ENCODE measurements at regions not wholly inside any gene's neighbourhood (a gene's known extent, or its start where the extent isn't known, plus 50 kb on each side); places are given as distances from the start of the nearest gene placed in this dataset.

DNA sequence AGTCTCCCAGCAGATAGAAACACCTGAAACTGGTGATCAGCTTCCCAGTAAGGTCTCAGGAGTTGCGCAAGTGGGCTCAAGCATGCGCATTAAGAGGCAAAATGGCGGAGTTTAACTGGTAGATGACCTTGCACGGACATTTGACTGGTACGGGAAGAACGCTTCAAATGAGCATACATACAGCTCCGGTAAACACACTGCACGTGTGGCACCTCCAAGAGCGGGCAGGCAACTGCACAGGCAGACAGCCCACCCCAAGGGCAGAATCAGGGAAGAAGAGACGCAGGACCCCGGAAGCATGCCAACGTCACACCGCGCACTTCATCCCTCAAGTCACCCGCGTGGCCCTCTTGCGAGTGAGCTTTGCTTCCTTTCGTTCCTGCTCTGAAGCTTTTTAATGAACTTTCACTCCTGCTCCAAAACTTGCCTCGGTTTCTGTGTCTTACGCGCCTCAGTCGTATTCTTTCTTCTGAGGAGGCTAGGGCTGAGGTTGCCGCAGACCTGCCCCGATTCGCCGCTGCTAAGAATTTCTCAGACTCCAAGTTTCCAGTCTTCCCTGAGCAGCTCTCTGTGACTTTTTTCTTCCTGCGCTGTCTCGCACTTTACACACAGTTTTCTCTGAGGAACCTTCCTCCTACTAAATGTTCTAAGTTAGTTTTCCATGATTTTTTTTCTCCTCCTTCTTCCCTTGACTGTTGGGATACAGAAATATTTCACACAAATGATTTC lies 180.7 kb upstream of the ZFP42 start:
- no peaks in the 10 kb centered on the region for H3K4me1 Mint-ChIP-seq (ENCODE audit: low read depth)
- TF ChIP-seq, protein P1, sequence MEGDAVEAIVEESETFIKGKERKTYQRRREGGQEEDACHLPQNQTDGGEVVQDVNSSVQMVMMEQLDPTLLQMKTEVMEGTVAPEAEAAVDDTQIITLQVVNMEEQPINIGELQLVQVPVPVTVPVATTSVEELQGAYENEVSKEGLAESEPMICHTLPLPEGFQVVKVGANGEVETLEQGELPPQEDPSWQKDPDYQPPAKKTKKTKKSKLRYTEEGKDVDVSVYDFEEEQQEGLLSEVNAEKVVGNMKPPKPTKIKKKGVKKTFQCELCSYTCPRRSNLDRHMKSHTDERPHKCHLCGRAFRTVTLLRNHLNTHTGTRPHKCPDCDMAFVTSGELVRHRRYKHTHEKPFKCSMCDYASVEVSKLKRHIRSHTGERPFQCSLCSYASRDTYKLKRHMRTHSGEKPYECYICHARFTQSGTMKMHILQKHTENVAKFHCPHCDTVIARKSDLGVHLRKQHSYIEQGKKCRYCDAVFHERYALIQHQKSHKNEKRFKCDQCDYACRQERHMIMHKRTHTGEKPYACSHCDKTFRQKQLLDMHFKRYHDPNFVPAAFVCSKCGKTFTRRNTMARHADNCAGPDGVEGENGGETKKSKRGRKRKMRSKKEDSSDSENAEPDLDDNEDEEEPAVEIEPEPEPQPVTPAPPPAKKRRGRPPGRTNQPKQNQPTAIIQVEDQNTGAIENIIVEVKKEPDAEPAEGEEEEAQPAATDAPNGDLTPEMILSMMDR (IDR thresholded peaks at IDR 0.05) = no peak
- Histone ChIP-seq H3K36me3 (ENCODE audit: insufficient read depth, low read length) (no peaks in the 10 kb centered on the region), H3K9me3 (ENCODE audit: control insufficient read depth in 1 of 2, insufficient read depth in 1 of 2, low read length in 2 of 2) (peaks cover 0 to 12% of the 10 kb centered on the region in 2 experiments), H3K27me3 (ENCODE audit: control insufficient read depth in 1 of 2, insufficient read depth in 2 of 2, low read length in 2 of 2) (no peaks in the 10 kb centered on the region), H3K27ac (ENCODE audit: low read depth in 1 of 2, low read length in 2 of 2) (no peak overlapping the region), H3K4me3 (ENCODE audit: low read length) (no peak overlapping the region), H3K4me1 (ENCODE audit: insufficient read depth, low read length) (no peaks in the 10 kb centered on the region)
- CTCF ChIA-PET = no interaction called here
- peaks cover 10% of the 10 kb centered on the region for H3K9me3 Mint-ChIP-seq
- no peaks in the 10 kb centered on the region for H3K36me3 Mint-ChIP-seq (ENCODE audit: low read depth)
- no peak overlapping the region for H3K27ac Mint-ChIP-seq
- ATAC-seq (ENCODE audit: poor library complexity) = no peak
- POLR2A ChIA-PET = no interaction called here
- no peak overlapping the region for H3K4me3 Mint-ChIP-seq
- intact Hi-C loops (cut with DNase I, micrococcal nuclease) = no loop called here
- H3K27me3 Mint-ChIP-seq = no peaks in the 10 kb centered on the region
- DNase-seq = no peak

DNA sequence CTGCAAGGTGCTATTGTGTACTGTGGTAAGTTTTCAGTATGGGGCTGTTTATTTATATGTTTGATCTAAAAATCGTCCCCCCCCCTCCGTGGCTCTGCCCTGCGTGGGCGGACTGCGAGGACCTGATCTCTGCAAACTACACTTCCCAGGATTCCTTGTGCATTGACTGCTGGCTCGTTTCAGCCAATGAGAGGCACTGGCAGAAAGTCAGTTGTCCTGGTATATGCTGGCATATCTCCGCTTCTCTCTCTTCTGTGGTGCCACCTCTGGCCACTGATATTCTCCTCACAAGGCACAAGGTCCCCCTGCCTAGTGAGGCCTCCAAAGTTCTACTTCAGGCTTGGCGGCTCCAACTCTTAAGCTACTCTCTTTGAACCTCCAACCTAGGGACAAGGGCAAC lies 168.8 kb upstream of the ZFP42 start:
- H3K4me1 Mint-ChIP-seq (ENCODE audit: low read depth) = no peaks in the 10 kb centered on the region
- TF ChIP-seq, protein P1 (IDR thresholded peaks at IDR 0.05) = no peak
- ATAC-seq (ENCODE audit: poor library complexity) (no peak), DNase-seq (no peak)
- Histone ChIP-seq H3K36me3 (ENCODE audit: insufficient read depth, low read length) (no peaks in the 10 kb centered on the region), H3K4me3 (ENCODE audit: low read length) (no peak overlapping the region), H3K27me3 (ENCODE audit: control insufficient read depth in 1 of 2, insufficient read depth in 2 of 2, low read length in 2 of 2) (no peaks in the 10 kb centered on the region), H3K27ac (ENCODE audit: low read depth in 1 of 2, low read length in 2 of 2) (no peak overlapping the region), H3K9me3 (ENCODE audit: control insufficient read depth in 1 of 2, insufficient read depth in 1 of 2, low read length in 2 of 2) (peaks cover 0 to 24% of the 10 kb centered on the region in 2 experiments), H3K4me1 (ENCODE audit: insufficient read depth, low read length) (no peaks in the 10 kb centered on the region)
- intact Hi-C loops (cut with DNase I, micrococcal nuclease) = no loop called here
- CTCF ChIA-PET = no interaction called here
- H3K36me3 Mint-ChIP-seq (ENCODE audit: low read depth) = no peaks in the 10 kb centered on the region
- peaks cover 15% of the 10 kb centered on the region for H3K9me3 Mint-ChIP-seq
- no peak overlapping the region for H3K4me3 Mint-ChIP-seq
- H3K27ac Mint-ChIP-seq = no peak overlapping the region
- H3K27me3 Mint-ChIP-seq = no peaks in the 10 kb centered on the region
- POLR2A ChIA-PET = no interaction called here

- Histone ChIP-seq H3K4me1 (ENCODE audit: insufficient read depth, low read length) (no peaks in the 10 kb centered on the region), H3K27ac (ENCODE audit: low read depth in 1 of 2, low read length in 2 of 2) (no peak overlapping the region), H3K4me3 (ENCODE audit: low read length) (no peak overlapping the region), H3K36me3 (ENCODE audit: insufficient read depth, low read length) (no peaks in the 10 kb centered on the region), H3K27me3 (ENCODE audit: control insufficient read depth in 1 of 2, insufficient read depth in 2 of 2, low read length in 2 of 2) (no peaks in the 10 kb centered on the region), H3K9me3 (ENCODE audit: control insufficient read depth in 1 of 2, insufficient read depth in 1 of 2, low read length in 2 of 2) (peaks cover 0 to 20% of the 10 kb centered on the region in 2 experiments)
- Mint-ChIP-seq H3K27me3 (no peaks in the 10 kb centered on the region), H3K36me3 (ENCODE audit: low read depth) (no peaks in the 10 kb centered on the region), H3K4me3 (no peak overlapping the region), H3K27ac (no peak overlapping the region), H3K9me3 (peaks cover 23% of the 10 kb centered on the region), H3K4me1 (ENCODE audit: low read depth) (no peaks in the 10 kb centered on the region)
- POLR2A ChIA-PET = no interaction called here
- intact Hi-C loops (cut with DNase I, micrococcal nuclease) = no loop called here
- CTCF ChIA-PET = no interaction called here
- DNase-seq (no peak), ATAC-seq (ENCODE audit: poor library complexity) (no peak)
- TF ChIP-seq, protein P1 (IDR thresholded peaks at IDR 0.05) = no peak
Observed at GRCh38 chr4:187827631-187828030, 167.9 kb upstream of the ZFP42 start.
